H9 (cell line): ENCODE measurements at regions not wholly inside any gene's neighbourhood (a gene's known extent, or its start where the extent isn't known, plus 50 kb on each side); places are given as distances from the start of the nearest gene placed in this dataset.

Experiments used
- DNase-seq: peaks from one replicate; pipeline ENCODE4 v3.0.0-alpha.2; 2017
- H2AFZ ChIP-seq: one replicate; pipeline ENCODE4 v1.6.1; 2013; ENCODE audit warnings: mild to moderate bottlenecking, low read length, control low read depth, moderate library complexity
- H2AK5ac ChIP-seq: 2 replicates; pipeline ENCODE4 v1.6.1; 2013; ENCODE audit warnings: low read length, control low read depth, mixed read lengths; ENCODE audit not compliant: insufficient read length
- H2BK120ac ChIP-seq: one replicate; pipeline ENCODE4 v1.6.1; 2013; ENCODE audit warnings: low read depth, mild to moderate bottlenecking, low read length, control low read depth, inconsistent platforms; ENCODE audit not compliant: poor library complexity, severe bottlenecking
- H2BK12ac ChIP-seq: 2 replicates; pipeline ENCODE4 v1.6.1; 2013; ENCODE audit warnings: low read length, control low read depth, mixed read lengths, low read depth; ENCODE audit not compliant: insufficient read length
- H2BK15ac ChIP-seq: 2 replicates; pipeline ENCODE4 v1.6.1; 2013; ENCODE audit warnings: low read depth, low read length, control low read depth
- H2BK20ac ChIP-seq: one replicate; pipeline ENCODE4 v1.6.1; 2013; ENCODE audit warnings: low read depth, mild to moderate bottlenecking, low read length, control low read depth, inconsistent platforms; ENCODE audit not compliant: poor library complexity, severe bottlenecking
- H2BK5ac ChIP-seq: 2 replicates; pipeline ENCODE4 v1.6.1; 2013; ENCODE audit warnings: low read length, control low read depth, mixed read lengths; ENCODE audit not compliant: insufficient read length
- H3K14ac ChIP-seq: 2 replicates; pipeline ENCODE4 v1.6.1; 2013; ENCODE audit warnings: low read length, control low read depth; ENCODE audit not compliant: insufficient read depth
- H3K18ac ChIP-seq: 2 replicates; pipeline ENCODE4 v1.6.1; 2013; ENCODE audit warnings: low read depth, mild to moderate bottlenecking, mixed read lengths, low read length, control low read depth; ENCODE audit not compliant: insufficient read length
- H3K23ac ChIP-seq: 2 replicates; pipeline ENCODE4 v1.6.1; 2013; ENCODE audit warnings: low read length, control low read depth, mixed read lengths, low read depth; ENCODE audit not compliant: insufficient read length
- H3K23me2 ChIP-seq: 2 replicates; pipeline ENCODE4 v1.6.1; 2013; ENCODE audit warnings: low read depth, mild to moderate bottlenecking, mixed read lengths, low read length, control low read depth; ENCODE audit not compliant: insufficient read length, poor library complexity, severe bottlenecking
- H3K27ac ChIP-seq: 2 replicates; pipeline ENCODE4 v1.5.1; 2013; ENCODE audit warnings: low read length, control low read depth, mixed read lengths, low read depth; ENCODE audit not compliant: insufficient read length
- H3K27me3 ChIP-seq: 2 replicates; pipeline ENCODE4 v1.6.1; 2013; ENCODE audit warnings: low read length, control low read depth, inconsistent platforms; ENCODE audit not compliant: insufficient read depth
- H3K4ac ChIP-seq: 2 replicates; pipeline ENCODE4 v1.6.1; 2013; ENCODE audit warnings: low read depth, mild to moderate bottlenecking, control low read depth, inconsistent platforms, low read length, moderate library complexity
- H3K4me1 ChIP-seq: 2 replicates; pipeline ENCODE4 v1.6.1; 2013; ENCODE audit warnings: low read length, control low read depth, inconsistent platforms; ENCODE audit not compliant: insufficient read depth
- H3K4me2 ChIP-seq: 2 replicates; pipeline ENCODE4 v1.6.1; 2013; ENCODE audit warnings: low read length, control low read depth, mixed read lengths; ENCODE audit not compliant: insufficient read length, insufficient read depth
- H3K56ac ChIP-seq: 2 replicates; pipeline ENCODE4 v1.6.1; 2013; ENCODE audit warnings: low read depth, mild to moderate bottlenecking, mixed read lengths, low read length, control low read depth; ENCODE audit not compliant: insufficient read length
- H3K79me1 ChIP-seq: 2 replicates; pipeline ENCODE4 v1.6.1; 2013; ENCODE audit warnings: low read depth, mild to moderate bottlenecking, moderate library complexity, low read length, control low read depth, inconsistent platforms; ENCODE audit not compliant: insufficient read depth, poor library complexity, severe bottlenecking
- H3K79me2 ChIP-seq: 2 replicates; pipeline ENCODE4 v1.6.1; 2013; ENCODE audit warnings: low read length, control low read depth, inconsistent platforms; ENCODE audit not compliant: insufficient read depth
- H3K9ac ChIP-seq: 2 replicates; pipeline ENCODE4 v1.6.1; 2013; ENCODE audit warnings: low read length, control low read depth, mixed read lengths; ENCODE audit not compliant: insufficient read length; ENCODE audit errors: extremely low read depth
- H3K9me3 ChIP-seq: one replicate; pipeline ENCODE4 v1.6.1; 2013; ENCODE audit warnings: low read depth, low read length, inconsistent platforms; ENCODE audit not compliant: control insufficient read depth
- H3T11ph ChIP-seq: one replicate; pipeline ENCODE4 v1.6.1; 2013; ENCODE audit warnings: mild to moderate bottlenecking, low read length, control low read depth, inconsistent platforms
- H4K20me1 ChIP-seq: one replicate; pipeline ENCODE4 v1.6.1; 2013; ENCODE audit not compliant: control insufficient read depth, insufficient read length, insufficient read depth
- H4K5ac ChIP-seq: 2 replicates; pipeline ENCODE4 v1.6.1; 2013; ENCODE audit warnings: low read depth, mild to moderate bottlenecking, mixed read lengths, low read length, control low read depth; ENCODE audit not compliant: insufficient read length
- H4K8ac ChIP-seq: replicated peaks from 2 replicates; pipeline ENCODE4 v1.6.1; 2013; ENCODE audit warnings: low read length, control low read depth, mixed read lengths, low read depth; ENCODE audit not compliant: insufficient read length
- H4K91ac ChIP-seq: 2 replicates; pipeline ENCODE4 v1.6.1; 2013; ENCODE audit warnings: low read depth, mild to moderate bottlenecking, moderate library complexity, mixed read lengths, low read length, control low read depth; ENCODE audit not compliant: insufficient read length
- H3K27ac Mint-ChIP-seq, 3 experiments: 2 replicates in 2 of 3; 3 replicates in 1 of 3; pipeline ENCODE4 v1.8.0; 2020 to 2021; ENCODE audit warnings: mixed read lengths in 3 of 3, mild to moderate bottlenecking in 1 of 3, moderate library complexity in 1 of 3
- H3K27me3 Mint-ChIP-seq: 2 replicates; pipeline ENCODE4 v1.8.0; 2021; ENCODE audit warnings: low read depth, mild to moderate bottlenecking, moderate library complexity, mixed read lengths
- H3K36me3 Mint-ChIP-seq, 3 experiments: 2 replicates in 2 of 3; 3 replicates in 1 of 3; pipeline ENCODE4 v1.8.0; 2020 to 2021; ENCODE audit warnings: low read depth in 3 of 3, mixed read lengths in 3 of 3; ENCODE audit not compliant: insufficient read depth in 1 of 3
- H3K4me1 Mint-ChIP-seq, 2 experiments: 2 replicates each; pipeline ENCODE4 v1.8.0; 2020; ENCODE audit warnings: mixed read lengths in 2 of 2
- H3K4me3 Mint-ChIP-seq, 2 experiments: 2 replicates in 1 of 2; 3 replicates in 1 of 2; pipeline ENCODE4 v1.8.0; 2020 to 2021; ENCODE audit warnings: mild to moderate bottlenecking in 2 of 2, mixed read lengths in 2 of 2, moderate library complexity in 1 of 2
- H3K9me3 Mint-ChIP-seq, 2 experiments: 2 replicates in 1 of 2; 3 replicates in 1 of 2; pipeline ENCODE4 v1.8.0; 2020; ENCODE audit warnings: mild to moderate bottlenecking in 2 of 2, mixed read lengths in 2 of 2, moderate library complexity in 1 of 2
- WGBS: extraction: QIAGEN DNeasy Blood & Tissue Kit; methylation state at CpG from one replicate; pipeline ENCODE4 v1.1.7; 2013; ENCODE audit warnings: missing lambda C conversion rate, low lambda C conversion rate, mixed read lengths; ENCODE audit not compliant: insufficient read length; ENCODE audit errors: extremely low coverage; 5-methylcytosine and 5-hydroxymethylcytosine counted together
- TF ChIP-seq, protein P1 (sequence below): fragments of 200-600 bp; sonication (generic); conservative IDR thresholded peaks from 3 replicates; pipeline ENCODE4 v1.8.0; 2021; ENCODE audit warnings: antibody characterized with exemption, mild to moderate bottlenecking

DNA sequence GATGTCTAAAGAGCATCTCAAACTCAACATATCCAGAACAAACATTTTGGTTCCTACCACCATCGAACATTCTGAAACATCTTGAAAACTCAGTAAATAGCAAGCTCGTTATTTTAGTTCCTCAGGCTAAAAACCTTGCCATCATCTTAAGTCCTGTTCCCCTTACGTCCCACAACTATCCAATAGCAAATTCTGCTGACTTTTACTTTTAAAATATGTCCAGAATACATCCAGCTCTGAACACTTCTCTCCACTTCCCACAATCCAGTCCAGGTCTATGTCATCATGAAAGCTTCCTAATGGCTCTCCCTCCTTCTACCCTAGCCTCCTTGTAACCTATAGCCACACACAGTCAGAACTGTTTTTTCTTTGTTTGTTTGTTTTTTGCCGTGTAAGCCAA is 279.9 kb downstream of the IPO8 start:
- Histone ChIP-seq H3K18ac (no peak overlapping the region), H2BK120ac (no peak overlapping the region), H3K23ac (no peak overlapping the region), H4K20me1 (no peaks in the 10 kb centered on the region), H3K4me2 (no peak overlapping the region), H3K79me2 (no peaks in the 10 kb centered on the region), H2BK5ac (no peak overlapping the region), H4K91ac (no peak overlapping the region), H4K5ac (no peak overlapping the region), H3K27ac (no peak overlapping the region), H2BK20ac (no peak overlapping the region), H2AFZ (no peak overlapping the region), H3K27me3 (no peaks in the 10 kb centered on the region), H3K14ac (no peak overlapping the region), H2BK15ac (no peak overlapping the region), H3T11ph (no peak overlapping the region), H3K4ac (no peak overlapping the region), H3K9me3 (no peaks in the 10 kb centered on the region), H3K4me1 (no peaks in the 10 kb centered on the region), H2AK5ac (no peak overlapping the region), H4K8ac (no peak overlapping the region), H3K56ac (no peak overlapping the region), H3K9ac (no peak overlapping the region), H2BK12ac (no peak overlapping the region), H3K23me2 (no peaks in the 10 kb centered on the region), H3K79me1 (no peaks in the 10 kb centered on the region)
- Mint-ChIP-seq H3K9me3 (peaks cover 4 to 11% of the 10 kb centered on the region in 2 experiments; a peak in 4 of 5 replicates), H3K27ac (no peak overlapping the region), H3K36me3 (peaks cover 0 to 2% (median 0%) of the 10 kb centered on the region in 3 experiments; a peak in 3 of 7 replicates), H3K27me3 (no peaks in the 10 kb centered on the region), H3K4me1 (no peaks in the 10 kb centered on the region), H3K4me3 (no peak overlapping the region)
- TF ChIP-seq, protein P1, sequence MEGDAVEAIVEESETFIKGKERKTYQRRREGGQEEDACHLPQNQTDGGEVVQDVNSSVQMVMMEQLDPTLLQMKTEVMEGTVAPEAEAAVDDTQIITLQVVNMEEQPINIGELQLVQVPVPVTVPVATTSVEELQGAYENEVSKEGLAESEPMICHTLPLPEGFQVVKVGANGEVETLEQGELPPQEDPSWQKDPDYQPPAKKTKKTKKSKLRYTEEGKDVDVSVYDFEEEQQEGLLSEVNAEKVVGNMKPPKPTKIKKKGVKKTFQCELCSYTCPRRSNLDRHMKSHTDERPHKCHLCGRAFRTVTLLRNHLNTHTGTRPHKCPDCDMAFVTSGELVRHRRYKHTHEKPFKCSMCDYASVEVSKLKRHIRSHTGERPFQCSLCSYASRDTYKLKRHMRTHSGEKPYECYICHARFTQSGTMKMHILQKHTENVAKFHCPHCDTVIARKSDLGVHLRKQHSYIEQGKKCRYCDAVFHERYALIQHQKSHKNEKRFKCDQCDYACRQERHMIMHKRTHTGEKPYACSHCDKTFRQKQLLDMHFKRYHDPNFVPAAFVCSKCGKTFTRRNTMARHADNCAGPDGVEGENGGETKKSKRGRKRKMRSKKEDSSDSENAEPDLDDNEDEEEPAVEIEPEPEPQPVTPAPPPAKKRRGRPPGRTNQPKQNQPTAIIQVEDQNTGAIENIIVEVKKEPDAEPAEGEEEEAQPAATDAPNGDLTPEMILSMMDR, result no peak
- no CpG with 5 or more reads among the region's 4 CpGs for WGBS
- no peak for DNase-seq
